PC-3 (cell line): ENCODE measurements at regions not wholly inside any gene's neighbourhood (a gene's known extent, or its start where the extent isn't known, plus 50 kb on each side); places are given as distances from the start of the nearest gene placed in this dataset.

Source experiments
- EZH2 ChIP-seq: fragments of 300-600 bp; sonication (generic); IDR thresholded peaks from one replicate; pipeline ENCODE4 v1.6.1; 2017; ENCODE audit warnings: antibody characterized with exemption, mild to moderate bottlenecking, low read length; ENCODE audit not compliant: unreplicated experiment
- TF ChIP-seq, protein P1 (sequence below): fragments of 300-600 bp; sonication (generic); conservative IDR thresholded peaks from 2 replicates; pipeline ENCODE4 v1.5.1; 2017; ENCODE audit warnings: antibody characterized with exemption, low read depth, mild to moderate bottlenecking, low read length

GRCh38 chr18:49678440-49678839 is 116.6 kb downstream of the LIPG start:
- TF ChIP-seq, protein P1, sequence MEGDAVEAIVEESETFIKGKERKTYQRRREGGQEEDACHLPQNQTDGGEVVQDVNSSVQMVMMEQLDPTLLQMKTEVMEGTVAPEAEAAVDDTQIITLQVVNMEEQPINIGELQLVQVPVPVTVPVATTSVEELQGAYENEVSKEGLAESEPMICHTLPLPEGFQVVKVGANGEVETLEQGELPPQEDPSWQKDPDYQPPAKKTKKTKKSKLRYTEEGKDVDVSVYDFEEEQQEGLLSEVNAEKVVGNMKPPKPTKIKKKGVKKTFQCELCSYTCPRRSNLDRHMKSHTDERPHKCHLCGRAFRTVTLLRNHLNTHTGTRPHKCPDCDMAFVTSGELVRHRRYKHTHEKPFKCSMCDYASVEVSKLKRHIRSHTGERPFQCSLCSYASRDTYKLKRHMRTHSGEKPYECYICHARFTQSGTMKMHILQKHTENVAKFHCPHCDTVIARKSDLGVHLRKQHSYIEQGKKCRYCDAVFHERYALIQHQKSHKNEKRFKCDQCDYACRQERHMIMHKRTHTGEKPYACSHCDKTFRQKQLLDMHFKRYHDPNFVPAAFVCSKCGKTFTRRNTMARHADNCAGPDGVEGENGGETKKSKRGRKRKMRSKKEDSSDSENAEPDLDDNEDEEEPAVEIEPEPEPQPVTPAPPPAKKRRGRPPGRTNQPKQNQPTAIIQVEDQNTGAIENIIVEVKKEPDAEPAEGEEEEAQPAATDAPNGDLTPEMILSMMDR: no peak
- no peak for TF ChIP-seq EZH2
